Ishikawa (cell line): ENCODE measurements at regions not wholly inside any gene's neighbourhood (a gene's known extent, or its start where the extent isn't known, plus 50 kb on each side); places are given as distances from the start of the nearest gene placed in this dataset.
A peak's percentile ranks its signal among the peaks of the same experiment; 100 is the strongest.

ENCODE experiments used
- CEBPB ChIP-seq: IDR thresholded peaks from 2 replicates; pipeline ENCODE4 v1.6.1; 2012
- CREB1 ChIP-seq: IDR thresholded peaks from 2 replicates; pipeline ENCODE4 v1.6.1; 2012; ENCODE audit warnings: low read depth
- EGR1 ChIP-seq: IDR thresholded peaks from 2 replicates; pipeline ENCODE4 v1.6.1; 2012
- EP300 ChIP-seq: IDR thresholded peaks from 2 replicates; pipeline ENCODE4 v1.6.1; 2012; ENCODE audit warnings: borderline replicate concordance
- FOXM1 ChIP-seq: IDR thresholded peaks from 2 replicates; pipeline ENCODE4 v1.6.1; 2012; ENCODE audit warnings: low read depth, borderline replicate concordance
- MAX ChIP-seq: IDR thresholded peaks from 2 replicates; pipeline ENCODE4 v1.6.1; 2012
- NFIC ChIP-seq: IDR thresholded peaks from 2 replicates; pipeline ENCODE4 v1.6.1; 2012
- RAD21 ChIP-seq: IDR thresholded peaks from 2 replicates; pipeline ENCODE4 v1.6.1; 2012; ENCODE audit warnings: low read depth
- TAF1 ChIP-seq: IDR thresholded peaks from 2 replicates; pipeline ENCODE4 v1.6.1; 2012; ENCODE audit warnings: low read depth, mild to moderate bottlenecking
- TCF12 ChIP-seq: IDR thresholded peaks from 2 replicates; pipeline ENCODE4 v1.6.1; 2012; ENCODE audit warnings: low read depth
- TEAD4 ChIP-seq: IDR thresholded peaks from 2 replicates; pipeline ENCODE4 v1.6.1; 2012
- YY1 ChIP-seq: IDR thresholded peaks from 2 replicates; pipeline ENCODE4 v1.6.1; 2012; ENCODE audit warnings: low read depth
- ZBTB7A ChIP-seq: IDR thresholded peaks from 2 replicates; pipeline ENCODE4 v1.6.1; 2012; ENCODE audit warnings: low read depth
- TF ChIP-seq, protein P1 (sequence below): IDR thresholded peaks from 2 replicates; pipeline ENCODE4 v1.6.1; 2012
- TF ChIP-seq, protein P2 (sequence below): IDR thresholded peaks from 2 replicates; pipeline ENCODE4 v1.6.1; 2012; ENCODE audit warnings: low read depth, mild to moderate bottlenecking

DNA sequence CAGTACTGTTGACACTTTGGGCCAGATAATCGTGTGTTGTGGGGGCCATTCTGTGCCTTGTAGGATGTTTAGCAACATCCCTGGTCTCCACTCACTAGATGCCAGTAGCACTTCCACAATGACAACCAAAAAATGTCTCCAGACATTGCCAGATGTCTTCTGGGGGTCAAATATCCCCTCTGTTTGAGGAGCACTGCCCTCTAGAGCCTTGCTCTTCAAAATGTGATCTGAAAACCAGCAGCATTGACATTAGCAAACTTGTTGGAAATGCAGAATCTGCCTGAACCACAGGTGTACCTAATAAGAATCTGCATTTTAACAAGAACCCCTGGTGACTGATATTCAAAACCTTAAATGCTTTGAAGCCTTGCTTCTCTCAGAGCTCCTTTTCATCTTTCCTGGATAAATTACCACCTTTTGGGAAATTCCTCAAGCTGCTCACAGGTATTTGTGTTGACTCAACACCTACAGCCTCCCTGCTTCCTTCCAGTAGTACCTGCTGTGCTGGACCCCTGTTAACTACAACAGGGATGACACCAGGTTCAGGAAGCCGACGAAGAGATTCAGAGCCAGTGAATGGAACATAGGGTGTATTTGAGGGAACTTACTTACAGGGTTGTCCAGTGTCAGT, 459.0 kb upstream of the NR3C2 start:
- TF ChIP-seq CEBPB (no peak), RAD21 (peak; percentile 19; the same call in 1 of the 2 replicates)

DNA sequence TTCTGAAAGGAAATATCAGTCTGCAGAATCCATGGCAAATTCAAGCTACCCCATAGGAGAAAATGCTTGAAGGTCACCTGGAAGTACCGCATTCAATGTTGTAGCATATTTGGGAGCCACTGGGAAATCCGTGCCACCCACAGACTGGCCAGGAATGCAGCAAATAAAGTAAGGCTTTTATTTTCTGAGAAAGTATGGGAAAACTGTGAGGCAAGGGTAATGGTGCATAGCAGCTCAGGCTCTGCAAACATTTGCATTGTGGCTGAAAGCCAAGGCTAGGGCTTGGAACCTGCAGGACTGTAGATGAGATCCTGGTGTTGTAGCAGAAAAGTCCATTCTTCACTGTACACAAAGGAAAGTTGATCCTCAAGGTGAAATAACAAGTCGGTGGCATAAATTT, 450.9 kb upstream of the NR3C2 start:
- TF ChIP-seq TAF1 (no peak), EP300 (peak; percentile 90), FOXM1 (peak; percentile 69), EGR1 (peak; percentile 45; the same call in 1 of the 2 replicates), TCF12 (peak; percentile 83), TEAD4 (peak; percentile 93), RAD21 (peak; percentile 34; the same call in 1 of the 2 replicates), YY1 (no peak), ZBTB7A (no peak), CEBPB (0 out of 2 replicates have a peak, but pooled peaks have one; percentile 16), MAX (0 out of 2 replicates have a peak, but pooled peaks have one; percentile 34), CREB1 (no peak), NFIC (peak; percentile 93)
- TF ChIP-seq, protein P1, sequence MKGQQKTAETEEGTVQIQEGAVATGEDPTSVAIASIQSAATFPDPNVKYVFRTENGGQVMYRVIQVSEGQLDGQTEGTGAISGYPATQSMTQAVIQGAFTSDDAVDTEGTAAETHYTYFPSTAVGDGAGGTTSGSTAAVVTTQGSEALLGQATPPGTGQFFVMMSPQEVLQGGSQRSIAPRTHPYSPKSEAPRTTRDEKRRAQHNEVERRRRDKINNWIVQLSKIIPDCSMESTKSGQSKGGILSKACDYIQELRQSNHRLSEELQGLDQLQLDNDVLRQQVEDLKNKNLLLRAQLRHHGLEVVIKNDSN = no peak
- TF ChIP-seq, protein P2, sequence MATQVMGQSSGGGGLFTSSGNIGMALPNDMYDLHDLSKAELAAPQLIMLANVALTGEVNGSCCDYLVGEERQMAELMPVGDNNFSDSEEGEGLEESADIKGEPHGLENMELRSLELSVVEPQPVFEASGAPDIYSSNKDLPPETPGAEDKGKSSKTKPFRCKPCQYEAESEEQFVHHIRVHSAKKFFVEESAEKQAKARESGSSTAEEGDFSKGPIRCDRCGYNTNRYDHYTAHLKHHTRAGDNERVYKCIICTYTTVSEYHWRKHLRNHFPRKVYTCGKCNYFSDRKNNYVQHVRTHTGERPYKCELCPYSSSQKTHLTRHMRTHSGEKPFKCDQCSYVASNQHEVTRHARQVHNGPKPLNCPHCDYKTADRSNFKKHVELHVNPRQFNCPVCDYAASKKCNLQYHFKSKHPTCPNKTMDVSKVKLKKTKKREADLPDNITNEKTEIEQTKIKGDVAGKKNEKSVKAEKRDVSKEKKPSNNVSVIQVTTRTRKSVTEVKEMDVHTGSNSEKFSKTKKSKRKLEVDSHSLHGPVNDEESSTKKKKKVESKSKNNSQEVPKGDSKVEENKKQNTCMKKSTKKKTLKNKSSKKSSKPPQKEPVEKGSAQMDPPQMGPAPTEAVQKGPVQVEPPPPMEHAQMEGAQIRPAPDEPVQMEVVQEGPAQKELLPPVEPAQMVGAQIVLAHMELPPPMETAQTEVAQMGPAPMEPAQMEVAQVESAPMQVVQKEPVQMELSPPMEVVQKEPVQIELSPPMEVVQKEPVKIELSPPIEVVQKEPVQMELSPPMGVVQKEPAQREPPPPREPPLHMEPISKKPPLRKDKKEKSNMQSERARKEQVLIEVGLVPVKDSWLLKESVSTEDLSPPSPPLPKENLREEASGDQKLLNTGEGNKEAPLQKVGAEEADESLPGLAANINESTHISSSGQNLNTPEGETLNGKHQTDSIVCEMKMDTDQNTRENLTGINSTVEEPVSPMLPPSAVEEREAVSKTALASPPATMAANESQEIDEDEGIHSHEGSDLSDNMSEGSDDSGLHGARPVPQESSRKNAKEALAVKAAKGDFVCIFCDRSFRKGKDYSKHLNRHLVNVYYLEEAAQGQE = no peak

DNA sequence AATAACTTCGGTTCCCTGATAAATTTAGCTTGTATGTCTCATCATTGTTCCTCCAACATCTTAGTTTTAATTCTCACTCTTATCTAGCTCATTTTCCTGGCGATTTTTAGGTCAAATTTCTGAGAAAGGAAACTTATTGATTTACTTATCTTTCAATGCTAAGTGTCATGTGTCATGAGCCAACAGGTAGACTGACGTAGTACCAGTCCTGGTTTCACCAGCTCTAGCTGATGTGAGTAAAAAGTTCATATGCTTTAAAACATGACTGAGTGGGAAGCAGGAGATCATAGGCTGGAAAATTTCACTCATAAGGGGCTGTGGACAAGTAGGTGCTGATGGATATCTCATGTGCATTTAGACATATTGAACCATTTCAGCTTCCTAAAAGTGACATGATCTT, 441.7 kb upstream of the NR3C2 start:
- TF ChIP-seq EP300 (no peak), TEAD4 (no peak), CREB1 (no peak), CEBPB (no peak), EGR1 (no peak), ZBTB7A (no peak), FOXM1 (no peak), TCF12 (no peak), NFIC (no peak)
- TF ChIP-seq, protein P2 = no peak

GRCh38 chr4:148883435-148883834, 441.2 kb upstream of the NR3C2 start:
- TF ChIP-seq ZBTB7A (no peak), TEAD4 (no peak), CEBPB (no peak), EP300 (no peak)

- TF ChIP-seq YY1 (no peak), TEAD4 (no peak), NFIC (no peak)
- TF ChIP-seq, protein P1 = no peak
These were observed 439.8 kb upstream of the NR3C2 start for GRCh38 chr4:148881860-148882643.

- TF ChIP-seq RAD21 (peak; percentile 6; the same call in 1 of the 2 replicates), EP300 (no peak)
- TF ChIP-seq, protein P1 = no peak
These were observed 432.1 kb upstream of the NR3C2 start for GRCh38 chr4:148874331-148874730.

- TF ChIP-seq TEAD4 = no peak
- no peak for TF ChIP-seq RAD21
- TF ChIP-seq FOXM1 = no peak
- TF ChIP-seq CREB1 = no peak
- TF ChIP-seq, protein P1 = no peak
These were observed 426.0 kb upstream of the NR3C2 start for GRCh38 chr4:148868191-148868590.
